GM19468 (cell line): ENCODE measurements at regions not wholly inside any gene's neighbourhood (a gene's known extent, or its start where the extent isn't known, plus 50 kb on each side); places are given as distances from the start of the nearest gene placed in this dataset.

ENCODE experiments used
- ATAC-seq: cut with Tn5 transposase; IDR thresholded peaks from one replicate; pipeline ENCODE4 v1.9.1; 2021; ENCODE audit warnings: mild to moderate bottlenecking, moderate library complexity, moderate number of reproducible peaks; ENCODE audit not compliant: unreplicated experiment; ENCODE audit errors: extremely low read depth

DNA sequence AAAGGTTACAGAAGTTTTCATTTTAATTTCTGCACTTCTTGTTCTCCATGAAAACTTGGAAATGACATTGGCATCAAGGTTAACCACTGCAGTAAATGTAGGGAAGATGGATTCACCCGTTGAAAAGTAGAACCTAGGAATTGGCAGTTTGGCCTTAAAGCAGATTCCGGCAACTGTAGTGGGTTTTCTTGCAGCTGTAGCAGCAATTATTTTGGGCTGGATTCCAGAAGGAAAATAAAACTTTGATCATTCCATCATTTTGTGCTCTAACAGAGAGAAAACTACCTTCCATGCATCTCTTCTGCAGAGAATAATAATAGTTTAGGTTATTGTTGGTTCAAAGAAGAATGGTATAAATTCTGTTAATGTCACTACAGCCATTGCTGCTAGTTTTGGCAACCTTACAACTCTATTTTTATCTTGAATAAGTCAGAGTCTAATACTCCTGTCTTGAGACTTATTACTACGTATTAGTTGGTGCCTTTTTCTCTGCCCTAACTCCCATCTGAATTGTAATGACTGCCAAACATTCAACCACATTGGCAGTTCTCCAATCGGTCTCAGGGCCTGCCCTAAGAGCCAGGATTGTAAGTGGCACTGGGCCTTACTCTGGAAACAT lies 178.1 kb upstream of the PIEZO2 start:
- no peak for ATAC-seq

DNA sequence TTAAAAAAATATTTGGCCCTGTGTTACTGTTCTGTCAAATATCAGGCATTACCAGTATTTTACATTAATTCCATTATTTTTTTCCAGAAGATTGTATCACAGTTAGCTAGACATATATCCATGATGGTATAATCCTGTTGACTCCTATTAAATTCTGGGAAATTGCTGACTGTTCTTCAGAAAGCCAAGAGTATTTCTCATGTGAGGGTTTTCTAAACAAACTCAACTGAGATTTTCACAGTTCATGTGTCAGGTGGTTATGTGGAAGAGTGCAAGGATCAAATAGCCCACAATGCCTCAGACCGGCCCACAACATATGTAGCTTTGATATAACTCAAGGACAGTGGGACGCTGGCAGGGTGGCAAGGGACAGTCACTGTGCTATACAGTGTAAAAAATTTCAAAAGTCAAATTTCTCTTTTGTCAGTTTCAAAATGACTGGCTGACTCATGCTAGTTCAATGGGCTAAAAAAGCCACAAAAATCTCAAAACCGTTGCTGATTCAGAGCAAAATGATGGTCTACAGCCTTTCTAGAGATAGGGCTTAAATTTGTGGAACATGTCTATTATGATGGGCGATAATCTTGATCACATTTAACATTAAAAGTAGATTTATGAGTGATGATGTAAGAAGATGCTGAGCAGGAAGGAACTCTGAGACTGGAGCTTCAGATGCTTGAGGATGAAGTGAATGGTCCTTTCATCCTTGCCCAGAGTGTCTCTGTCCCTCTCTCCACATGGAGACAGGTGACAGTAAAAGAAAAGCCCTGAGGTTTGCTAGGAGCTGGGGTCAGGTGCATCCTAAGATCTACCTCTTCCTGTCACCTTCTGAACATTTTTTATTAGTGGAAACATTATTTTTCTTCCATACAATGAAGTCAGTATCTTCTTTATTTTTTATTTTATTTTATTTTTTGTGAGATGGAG lies 175.8 kb upstream of the PIEZO2 start:
- ATAC-seq = peak; percentile 72

DNA sequence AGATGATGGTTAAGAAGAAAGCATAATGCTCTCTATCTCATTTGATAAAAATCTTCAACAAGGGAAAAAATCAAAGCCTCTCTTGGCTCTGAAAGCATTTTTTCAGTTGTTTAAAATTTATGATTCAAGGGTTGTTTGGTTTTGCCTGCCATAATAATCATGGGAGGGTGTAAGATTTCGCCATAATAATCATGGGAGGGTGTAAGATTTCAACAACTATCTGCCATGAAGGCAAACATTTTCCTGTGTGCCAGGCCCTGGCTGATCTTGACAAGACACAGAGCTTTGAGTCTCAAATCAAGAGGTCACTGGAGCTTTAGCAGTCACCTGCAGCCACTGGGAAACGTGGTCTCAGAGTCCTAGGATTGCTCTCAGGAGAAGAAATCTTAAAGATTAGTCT lies 175.1 kb upstream of the PIEZO2 start:
- no peak for ATAC-seq

DNA sequence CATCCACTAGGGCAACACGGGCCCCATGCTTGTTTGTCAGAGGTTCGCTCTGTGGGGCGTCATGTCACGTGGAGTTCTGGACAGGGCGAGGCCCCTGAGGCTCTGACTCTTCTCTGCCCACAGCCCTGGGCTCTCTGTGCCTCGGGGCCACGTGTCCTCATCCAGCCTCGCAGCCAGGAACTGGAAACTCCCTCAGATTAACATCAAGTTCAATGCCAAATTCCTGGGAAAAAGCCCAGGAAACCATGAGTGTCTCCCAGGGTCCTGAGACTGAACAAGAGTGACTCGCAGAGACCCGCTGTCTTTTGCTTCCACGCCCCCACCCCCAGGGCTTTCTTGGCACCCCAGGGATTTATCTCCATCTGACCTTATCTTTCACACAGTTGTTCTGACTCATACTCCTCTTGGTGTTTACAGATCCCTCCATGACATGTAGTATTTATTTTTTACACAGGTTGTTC lies 174.0 kb upstream of the PIEZO2 start:
- no peak for ATAC-seq

DNA sequence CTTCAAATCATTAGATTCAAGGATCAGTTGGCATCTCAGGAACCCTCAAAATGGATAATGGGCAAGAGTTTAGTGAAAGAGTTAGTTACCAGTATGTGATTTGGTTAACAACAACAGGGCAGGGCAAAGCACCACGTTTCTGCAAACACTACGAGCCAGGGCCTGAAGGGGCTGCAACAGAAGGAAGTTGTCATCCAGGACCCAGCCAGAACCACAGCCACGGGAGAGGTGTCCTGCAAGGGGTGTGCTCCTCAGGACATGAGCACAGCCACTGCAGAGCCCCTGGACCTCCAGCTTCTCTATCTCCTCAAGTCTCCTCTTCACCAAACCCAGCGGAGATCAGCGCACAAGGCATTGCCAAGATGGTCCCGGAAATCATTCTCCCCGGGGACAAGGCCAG lies 173.3 kb upstream of the PIEZO2 start:
- ATAC-seq = no peak

DNA sequence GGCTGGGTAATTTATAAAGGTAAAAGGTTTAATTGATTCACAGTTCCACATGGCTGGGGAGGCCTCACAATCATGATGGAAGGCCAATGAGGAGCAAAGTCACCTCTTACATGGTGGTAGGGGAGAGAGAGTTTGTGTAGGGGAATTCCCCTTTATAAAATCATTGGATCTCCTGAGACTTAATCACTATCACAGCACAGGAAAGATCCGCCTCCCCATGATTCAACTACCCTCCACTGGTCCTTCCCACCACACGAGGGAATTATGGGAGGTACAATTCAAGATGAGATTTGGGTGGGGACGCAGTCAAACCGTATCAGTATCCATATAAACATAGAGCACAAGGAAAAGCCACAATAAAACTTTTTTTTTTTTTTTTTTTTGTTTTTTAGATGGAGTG lies 172.6 kb upstream of the PIEZO2 start:
- no peak for ATAC-seq

DNA sequence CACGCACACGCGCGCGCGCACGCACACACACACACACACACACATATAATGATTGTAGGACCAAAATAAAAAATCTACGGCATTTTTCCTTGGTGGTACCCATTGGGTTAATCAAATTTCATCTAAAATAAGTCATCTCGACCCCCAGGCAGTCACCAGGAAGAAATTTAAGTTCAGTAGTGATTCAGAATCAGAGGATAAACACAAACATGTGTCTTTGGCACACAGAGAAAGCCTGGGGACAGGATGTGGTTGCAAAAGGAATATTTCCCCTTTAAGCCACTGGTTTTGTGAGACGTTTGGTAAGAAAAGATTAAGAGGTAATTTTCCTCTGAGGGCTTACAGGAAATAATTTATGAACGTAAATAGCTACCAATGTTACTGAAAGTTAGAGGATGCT lies 171.6 kb upstream of the PIEZO2 start:
- no peak for ATAC-seq

DNA sequence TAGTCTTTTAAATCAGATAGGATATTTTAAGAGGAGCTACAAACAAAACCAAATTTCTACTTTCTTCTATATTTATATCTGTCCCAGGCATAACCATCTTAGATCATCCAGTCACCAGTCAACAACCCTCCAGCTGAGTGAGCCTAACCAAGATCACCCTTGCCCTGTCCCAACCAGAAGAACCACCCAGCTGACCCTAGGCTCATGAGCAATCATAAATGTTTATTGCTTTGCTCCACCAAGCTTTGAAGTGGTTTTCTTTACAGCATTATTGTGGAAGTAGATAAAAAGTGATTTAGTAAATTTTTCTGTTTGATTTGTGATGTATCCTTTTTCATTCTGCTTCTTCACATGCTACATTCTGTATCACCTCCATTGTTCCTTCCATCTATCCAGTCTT lies 167.2 kb upstream of the PIEZO2 start:
- no peak for ATAC-seq

DNA sequence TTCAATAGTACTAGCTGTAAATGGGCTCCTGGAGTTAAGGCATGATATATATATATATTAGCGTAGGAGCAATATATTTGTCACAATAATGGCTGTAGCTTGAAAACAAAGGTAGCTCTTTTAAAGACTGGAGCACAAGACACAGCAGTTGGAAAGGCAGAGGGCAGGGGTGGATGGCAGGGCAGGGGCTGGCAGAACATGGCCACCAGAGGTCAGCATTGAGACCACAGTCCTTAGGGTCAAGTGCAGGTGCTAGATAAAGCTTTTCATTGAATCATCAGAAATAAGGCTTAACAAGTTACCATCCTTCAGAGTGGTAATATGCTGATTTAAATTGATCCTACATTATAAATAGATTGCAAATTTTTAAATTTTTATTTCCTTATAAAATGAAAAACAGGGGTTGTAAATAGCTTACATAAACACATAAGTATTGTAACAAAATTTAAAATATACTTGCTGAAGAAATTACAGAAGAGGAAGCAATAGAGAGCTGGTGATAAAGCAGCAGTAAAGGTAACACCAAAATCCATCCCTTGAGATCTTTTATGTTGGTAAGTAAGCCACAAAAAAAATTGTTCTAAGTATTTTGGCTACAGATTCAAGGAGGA lies 161.2 kb upstream of the PIEZO2 start:
- ATAC-seq = no peak

DNA sequence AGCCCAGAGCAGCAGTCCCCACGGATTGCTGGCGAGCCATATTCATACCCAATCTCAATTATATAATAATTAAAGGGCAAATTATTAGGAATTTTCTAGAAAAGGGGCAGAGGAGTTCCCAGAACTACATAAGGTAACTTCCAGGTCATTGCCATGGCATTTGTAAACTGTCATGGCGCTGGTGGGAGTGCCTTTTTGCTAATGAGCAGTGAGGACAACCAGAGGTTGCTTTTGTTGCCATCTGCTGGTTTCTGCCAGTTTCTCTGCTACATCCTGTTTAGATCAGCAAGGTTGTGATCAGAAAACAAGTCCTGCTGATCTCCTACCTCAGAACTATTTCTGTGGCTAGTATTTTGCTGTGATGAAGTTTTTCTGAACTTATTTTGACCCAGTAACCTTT lies 159.8 kb upstream of the PIEZO2 start:
- no peak for ATAC-seq

DNA sequence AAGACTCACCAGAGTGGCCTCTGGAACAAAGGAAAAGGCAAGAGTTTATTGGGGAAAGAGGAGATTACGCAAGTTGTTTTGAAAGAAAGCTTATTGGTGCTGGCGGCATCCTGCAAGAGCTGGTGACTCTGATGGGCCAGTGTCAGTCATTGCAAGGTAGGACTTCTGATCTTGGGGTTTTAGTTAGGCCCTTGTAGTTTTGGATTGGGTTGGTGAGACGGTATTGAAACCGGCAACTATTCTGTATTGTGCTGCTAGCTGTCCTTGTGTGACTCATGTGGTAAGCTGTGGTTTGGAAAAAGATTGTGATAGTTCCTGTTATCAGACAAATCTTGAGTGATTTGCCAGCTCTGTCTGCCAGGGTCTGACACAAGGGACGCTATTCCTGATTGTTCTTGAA lies 159.1 kb upstream of the PIEZO2 start:
- no peak for ATAC-seq

DNA sequence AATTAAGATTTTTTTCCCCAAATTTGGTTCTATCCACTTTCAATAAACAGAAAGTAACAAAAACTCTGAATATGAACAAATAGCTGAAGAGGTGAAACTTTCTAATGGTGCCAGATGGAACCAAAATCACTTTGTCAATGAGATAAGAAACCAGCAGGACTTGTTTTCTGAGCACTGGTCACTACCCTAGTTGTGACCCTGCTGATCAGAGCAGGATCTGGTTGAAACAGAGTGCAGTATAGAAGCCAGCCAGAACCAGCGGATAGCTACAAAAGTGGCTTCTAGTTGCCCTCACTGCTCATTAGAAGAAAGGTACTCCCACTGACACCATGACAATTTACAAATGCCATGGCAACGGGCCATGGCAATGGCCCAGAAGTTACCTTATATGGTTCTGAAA lies 158.3 kb upstream of the PIEZO2 start:
- no peak for ATAC-seq

DNA sequence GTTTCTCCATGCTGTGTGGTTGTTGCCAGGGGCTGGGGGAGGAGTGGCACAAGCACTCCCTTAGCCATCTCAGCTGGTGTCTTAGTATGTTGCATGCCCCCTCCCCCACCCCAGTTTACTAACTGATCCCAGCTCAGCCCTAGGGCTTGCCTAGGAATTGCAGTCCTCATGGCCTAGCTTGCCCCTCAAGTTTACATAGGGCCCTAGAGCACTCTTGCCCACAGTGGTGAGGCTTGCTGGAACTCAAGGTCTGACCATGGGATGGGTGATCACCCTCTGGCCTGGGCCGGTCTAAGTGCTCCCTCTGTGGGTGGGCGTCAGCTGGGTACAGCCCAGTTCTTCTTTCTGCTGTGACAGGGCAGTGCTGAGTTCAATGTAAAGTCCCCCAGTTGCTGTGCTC lies 156.1 kb upstream of the PIEZO2 start:
- no peak for ATAC-seq

DNA sequence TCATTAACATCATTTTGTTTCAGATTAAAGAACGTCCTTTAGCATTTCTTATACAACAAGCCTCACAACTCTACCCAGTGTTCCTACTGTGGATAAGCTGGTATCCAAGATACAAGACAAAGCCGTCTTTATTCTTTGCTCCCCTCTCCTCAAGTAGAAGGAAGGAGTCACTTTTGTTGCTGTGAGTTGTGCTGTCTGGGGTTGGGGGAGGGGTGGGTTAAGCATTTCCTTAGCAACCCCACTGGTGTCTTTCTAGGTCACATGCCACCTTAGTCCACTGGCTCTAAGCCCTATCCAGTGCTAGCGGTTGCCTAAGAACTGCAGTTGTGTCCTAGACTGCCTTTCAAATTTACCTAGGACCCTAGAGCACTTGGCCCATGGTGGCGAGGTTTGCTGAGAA lies 155.6 kb upstream of the PIEZO2 start:
- ATAC-seq = no peak

DNA sequence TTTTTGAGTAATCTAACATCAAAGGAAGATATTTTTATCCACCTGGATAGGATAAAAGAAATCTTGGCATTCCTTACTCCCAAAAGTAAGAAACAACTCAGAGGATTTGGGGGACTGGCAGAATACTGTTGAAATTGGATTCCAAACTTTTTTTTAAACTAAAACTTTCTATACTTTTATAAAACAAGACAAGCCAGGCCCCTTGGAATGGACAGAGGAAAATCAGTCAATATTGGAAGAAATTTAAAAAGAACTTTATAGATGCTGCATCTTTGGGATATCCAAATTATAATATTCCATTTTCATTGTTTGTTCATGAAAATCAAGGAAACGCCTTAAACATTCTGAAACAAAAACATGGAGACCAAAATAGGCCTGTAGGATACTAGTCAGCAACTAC lies 147.6 kb upstream of the PIEZO2 start:
- ATAC-seq = no peak

DNA sequence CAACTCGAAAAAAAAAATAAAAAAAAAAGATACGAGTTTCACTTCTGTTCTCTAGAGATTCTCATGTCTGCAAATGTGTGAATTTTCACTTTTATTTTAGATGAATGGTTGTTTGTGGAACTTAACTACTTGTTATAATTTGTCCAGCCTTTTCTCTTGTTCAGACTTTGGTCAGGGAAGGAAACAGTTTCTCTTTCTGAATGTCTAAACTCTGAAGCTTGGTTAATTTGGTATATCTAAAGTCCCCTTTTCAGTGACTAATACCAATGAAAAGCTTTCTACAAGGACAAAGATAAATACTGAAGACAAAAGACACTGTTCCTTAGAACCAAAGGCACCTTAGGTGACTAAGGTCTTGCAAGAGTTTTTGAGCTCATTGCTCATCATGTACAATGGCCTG lies 144.4 kb upstream of the PIEZO2 start:
- ATAC-seq = no peak

DNA sequence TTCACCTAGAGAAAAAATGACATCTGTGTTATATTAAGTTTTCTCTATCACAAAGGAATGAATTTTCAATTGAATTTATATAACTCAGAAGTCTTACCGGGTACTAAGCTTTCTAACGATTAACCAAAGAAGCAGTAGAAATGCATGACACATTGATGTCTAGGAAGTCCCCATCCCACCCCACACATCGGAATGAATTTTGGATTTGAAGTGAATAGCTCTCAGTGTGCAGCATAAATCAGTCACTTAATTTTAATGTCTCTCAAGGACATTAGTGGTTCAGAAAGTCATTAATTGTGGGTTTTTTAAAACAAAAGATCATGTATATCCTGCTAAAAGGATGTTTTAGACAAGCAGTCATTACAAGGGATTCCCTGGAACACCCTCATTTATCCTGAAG lies 141.4 kb upstream of the PIEZO2 start:
- ATAC-seq = no peak

DNA sequence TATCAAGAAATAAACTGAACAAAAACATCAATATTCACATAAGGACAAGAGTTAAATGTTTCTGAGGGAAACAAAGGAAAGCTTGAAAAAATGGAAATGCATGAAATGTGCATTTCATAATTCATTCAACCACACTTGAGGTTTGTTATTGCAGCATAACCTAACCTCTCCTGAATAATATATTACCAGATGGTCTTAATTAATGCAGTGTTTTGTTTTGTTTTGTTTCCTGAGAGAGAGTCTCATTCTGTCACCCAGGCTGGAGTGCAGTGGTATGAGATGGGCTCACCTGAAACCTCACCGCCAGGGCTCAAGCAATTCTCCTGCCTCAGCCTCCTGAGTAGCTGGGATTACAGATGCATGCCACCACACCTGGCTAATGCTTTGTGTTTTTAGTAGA lies 139.9 kb upstream of the PIEZO2 start:
- no peak for ATAC-seq

DNA sequence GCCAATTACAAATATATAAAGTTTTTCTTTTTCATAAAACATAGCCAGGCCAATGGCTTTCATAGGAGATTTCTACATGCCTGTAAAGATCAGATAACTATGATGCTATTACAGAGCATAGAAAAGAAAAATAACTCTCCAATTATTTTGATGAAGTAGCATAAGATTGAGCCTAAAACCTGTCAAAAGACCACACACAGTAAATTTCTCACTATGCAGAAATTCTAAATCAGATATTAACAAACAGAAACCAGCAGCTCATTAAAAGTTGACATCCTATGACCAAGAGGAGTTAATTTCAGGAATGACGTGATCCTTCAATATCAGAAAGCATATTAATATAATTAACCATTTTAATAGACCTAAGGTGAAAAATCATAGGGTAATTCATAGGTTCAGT lies 139.0 kb upstream of the PIEZO2 start:
- ATAC-seq = no peak

DNA sequence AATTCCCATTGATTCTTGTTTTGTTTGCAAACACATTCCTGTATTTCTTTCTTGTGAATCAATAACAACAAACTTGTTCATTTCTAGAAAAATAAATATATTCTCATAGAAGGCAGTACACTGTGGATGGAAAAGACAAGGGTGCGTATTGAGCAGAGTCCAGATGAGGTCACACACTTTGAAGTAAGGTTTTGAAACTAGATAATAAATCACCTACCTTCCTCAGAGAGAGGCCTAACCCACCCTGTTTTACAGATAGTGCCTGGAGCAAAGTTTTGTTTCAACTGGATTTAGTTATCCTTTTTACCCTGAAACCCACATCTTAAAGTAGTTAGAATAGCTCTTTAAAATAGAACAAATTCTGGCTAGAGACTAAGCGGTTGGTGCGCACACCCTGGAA lies 137.1 kb upstream of the PIEZO2 start:
- ATAC-seq = no peak

DNA sequence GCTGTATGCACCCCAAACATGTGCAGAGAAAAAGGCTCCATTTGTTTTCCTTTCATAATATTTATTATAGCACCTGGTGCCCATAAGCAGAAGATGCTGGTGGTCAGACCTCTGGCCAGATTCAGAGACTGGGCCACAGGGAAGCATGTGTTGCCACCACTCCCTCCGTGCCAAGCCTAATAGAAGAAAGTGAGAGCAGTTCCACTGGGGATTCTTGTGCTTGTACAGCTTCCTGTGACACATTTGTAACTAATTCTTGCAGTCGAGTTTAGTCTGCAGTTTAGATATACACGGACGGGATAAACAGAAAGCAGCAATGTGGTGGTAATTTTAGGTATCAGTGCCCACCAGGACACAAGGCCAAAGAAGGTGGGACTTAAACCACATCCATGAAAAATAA lies 135.4 kb upstream of the PIEZO2 start:
- no peak for ATAC-seq
